LNCAP (cell line): ENCODE measurements at regions not wholly inside any gene's neighbourhood (a gene's known extent, or its start where the extent isn't known, plus 50 kb on each side); places are given as distances from the start of the nearest gene placed in this dataset.

Experiments used
- TF ChIP-seq, protein P1 (sequence below): fragments of 450-650 bp; IDR thresholded peaks from 2 replicates; pipeline ENCODE4 v1.5.1; 2017; ENCODE audit warnings: mild to moderate bottlenecking

DNA sequence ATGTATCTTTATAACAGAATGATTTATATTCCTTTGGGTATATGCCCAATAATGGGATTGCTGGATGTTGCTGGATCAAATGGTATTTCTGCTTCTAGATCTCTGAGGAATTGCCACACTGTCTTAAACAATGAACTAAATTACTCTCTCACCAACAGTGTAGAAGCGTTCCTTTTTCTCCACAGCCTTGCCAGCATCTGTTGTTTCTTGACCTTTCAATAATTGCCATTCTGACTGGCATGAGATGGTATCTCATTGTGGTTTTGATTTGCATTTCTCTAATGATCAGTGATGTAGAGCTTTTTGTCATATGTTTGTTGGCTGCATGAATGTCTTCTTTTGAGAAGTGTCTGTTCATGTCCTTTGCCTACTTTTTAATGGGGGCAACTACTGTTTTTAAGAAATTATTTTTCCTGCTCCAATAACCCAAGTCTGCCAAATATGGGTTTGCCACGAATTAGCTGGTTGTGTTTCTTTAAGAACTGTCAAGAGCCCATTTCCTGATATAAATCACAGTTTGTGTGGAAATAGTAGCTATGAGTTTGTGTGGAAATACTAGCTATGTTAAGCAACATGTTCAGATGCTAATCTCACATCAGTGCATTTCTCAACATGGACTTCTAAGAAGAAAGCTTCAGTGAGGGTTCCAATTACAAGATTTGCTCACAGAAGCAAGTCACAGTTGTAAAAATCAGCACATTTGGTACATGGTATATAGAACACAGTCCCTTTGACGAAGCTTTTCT lies 259.4 kb downstream of the ANAPC1 start:
- TF ChIP-seq, protein P1, sequence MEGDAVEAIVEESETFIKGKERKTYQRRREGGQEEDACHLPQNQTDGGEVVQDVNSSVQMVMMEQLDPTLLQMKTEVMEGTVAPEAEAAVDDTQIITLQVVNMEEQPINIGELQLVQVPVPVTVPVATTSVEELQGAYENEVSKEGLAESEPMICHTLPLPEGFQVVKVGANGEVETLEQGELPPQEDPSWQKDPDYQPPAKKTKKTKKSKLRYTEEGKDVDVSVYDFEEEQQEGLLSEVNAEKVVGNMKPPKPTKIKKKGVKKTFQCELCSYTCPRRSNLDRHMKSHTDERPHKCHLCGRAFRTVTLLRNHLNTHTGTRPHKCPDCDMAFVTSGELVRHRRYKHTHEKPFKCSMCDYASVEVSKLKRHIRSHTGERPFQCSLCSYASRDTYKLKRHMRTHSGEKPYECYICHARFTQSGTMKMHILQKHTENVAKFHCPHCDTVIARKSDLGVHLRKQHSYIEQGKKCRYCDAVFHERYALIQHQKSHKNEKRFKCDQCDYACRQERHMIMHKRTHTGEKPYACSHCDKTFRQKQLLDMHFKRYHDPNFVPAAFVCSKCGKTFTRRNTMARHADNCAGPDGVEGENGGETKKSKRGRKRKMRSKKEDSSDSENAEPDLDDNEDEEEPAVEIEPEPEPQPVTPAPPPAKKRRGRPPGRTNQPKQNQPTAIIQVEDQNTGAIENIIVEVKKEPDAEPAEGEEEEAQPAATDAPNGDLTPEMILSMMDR = no peak

GRCh38 chr2:111626037-111626864 lies 257.7 kb downstream of the ANAPC1 start:
- TF ChIP-seq, protein P1 = no peak

- TF ChIP-seq, protein P1 = no peak
These were observed 257.2 kb downstream of the ANAPC1 start for GRCh38 chr2:111626865-111627163.

DNA sequence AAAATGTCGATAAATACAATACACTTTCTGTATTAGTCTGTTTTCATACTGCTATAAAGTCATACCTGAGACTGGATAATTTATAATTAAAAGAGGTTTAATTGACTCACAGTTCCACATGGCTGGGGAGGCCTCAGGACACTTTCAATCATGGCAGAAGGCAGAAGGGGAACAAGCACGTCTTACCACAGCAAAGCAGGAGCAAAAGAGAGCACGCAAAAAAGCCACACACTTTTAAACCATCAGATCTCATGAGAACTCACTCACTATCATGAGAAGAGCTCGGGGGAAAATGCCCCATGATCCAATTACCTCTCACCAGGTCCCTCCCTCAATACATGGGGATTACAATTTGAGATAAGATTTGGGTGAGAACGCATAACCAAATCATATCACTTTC lies 256.7 kb downstream of the ANAPC1 start:
- TF ChIP-seq, protein P1 = no peak

DNA sequence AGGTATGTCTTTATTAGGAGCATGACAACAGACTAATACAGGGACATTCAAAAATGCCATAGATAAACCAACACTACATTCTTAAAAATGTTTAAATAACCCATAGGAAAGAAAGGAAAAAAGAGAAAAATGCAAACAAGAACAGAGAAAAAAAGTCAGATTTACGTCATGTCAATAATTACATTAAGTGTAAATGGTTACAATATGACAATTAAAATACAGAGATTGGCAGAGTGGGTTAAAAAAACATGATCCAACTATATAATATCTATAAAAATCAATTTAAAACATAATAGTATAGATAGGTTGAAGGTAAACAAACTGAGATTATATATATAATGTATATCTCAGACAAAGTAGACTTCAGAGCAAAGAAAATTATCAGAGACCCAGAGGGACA lies 255.8 kb downstream of the ANAPC1 start:
- TF ChIP-seq, protein P1 = no peak

GRCh38 chr2:111629983-111630382 lies 254.0 kb downstream of the ANAPC1 start:
- TF ChIP-seq, protein P1 = no peak

- TF ChIP-seq, protein P1 = no peak
These were observed 251.3 kb downstream of the ANAPC1 start for GRCh38 chr2:111632661-111633060.
